Stimulated activated CD4-positive, alpha-beta T cell treated with anti-CD3 and anti-CD28 coated beads, Interleukin-1b, Interleukin-23, amount 100 ng/mL, for 4 hours (primary cell): ENCODE measurements at regions not wholly inside any gene's neighbourhood (a gene's known extent, or its start where the extent isn't known, plus 50 kb on each side); places are given as distances from the start of the nearest gene placed in this dataset.
A peak's percentile ranks its signal among the peaks of the same experiment; 100 is the strongest.

Experiments used
- DNase-seq, 2 donors: peaks; one replicate each; pipeline ENCODE4 v3.0.0-alpha.2; 2020; ENCODE audit warnings: low read depth in 2 of 2

DNA sequence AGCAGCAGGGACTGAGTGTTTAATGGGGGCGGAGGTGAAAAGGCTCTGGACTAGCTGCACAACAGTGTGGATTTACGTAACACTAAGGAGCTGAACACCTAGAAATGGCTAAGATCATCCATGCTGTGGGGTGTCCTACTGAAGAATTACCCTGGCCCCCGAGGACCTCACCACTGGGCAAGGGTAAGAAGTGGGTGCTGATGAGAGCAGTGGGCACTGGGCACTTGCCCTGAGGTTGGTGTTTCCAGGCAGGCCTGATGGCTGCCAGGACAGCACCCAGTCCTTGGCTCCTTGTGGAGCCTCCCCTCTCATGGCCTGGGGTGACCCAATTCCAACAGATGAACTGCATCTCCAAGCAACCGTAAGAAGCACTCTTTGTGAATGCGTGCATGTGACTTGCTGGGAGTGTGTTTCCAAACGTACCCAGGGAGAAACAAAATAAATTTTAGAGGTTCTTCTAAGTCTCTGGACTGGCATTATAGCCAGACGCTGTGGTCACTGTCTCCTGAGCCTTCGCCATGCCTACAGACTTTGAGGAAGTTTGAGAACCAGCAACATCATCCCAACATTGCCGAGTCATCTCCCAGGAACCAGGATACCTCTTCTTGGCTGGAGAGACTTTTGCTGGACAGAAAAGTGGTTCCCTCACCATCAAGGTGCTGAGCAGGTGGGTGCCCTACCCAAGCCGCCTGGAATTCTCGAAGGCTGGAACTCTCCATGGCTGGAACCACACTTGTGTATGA lies 245.9 kb downstream of the ERMARD start:
- DNase-seq: no peak

DNA sequence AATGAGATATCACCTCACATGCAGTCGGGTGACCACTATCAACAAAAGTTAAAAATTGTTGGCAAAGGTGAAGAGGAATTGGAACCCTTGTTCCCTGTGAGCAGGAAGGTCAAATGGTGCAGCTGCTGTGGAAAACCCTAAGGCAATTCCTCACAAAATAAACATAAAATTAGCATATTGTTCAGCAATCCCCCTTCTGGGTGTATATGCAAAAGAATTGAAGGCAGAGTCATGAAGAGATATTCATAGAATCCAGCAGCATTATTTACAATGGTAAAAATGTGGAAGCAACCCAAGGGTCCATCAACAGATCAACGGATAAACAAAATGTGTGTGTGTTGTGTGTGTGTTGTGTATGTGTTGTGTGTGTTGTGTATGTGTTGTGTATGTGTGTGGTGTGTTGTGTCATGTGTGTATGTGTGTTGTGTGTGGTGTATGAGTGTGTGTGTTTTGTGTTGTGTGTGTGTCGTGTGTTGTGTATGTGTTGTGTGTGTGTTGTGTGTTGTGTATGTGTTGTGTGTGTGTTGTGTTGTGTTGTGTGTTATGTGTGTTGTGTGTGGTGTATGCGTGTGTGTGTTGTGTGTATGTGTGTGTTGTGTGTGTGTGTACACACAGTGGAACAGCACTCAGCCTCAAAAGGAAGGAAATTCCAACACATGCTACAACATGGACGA lies 245.1 kb downstream of the ERMARD start:
- DNase-seq: no peak

DNA sequence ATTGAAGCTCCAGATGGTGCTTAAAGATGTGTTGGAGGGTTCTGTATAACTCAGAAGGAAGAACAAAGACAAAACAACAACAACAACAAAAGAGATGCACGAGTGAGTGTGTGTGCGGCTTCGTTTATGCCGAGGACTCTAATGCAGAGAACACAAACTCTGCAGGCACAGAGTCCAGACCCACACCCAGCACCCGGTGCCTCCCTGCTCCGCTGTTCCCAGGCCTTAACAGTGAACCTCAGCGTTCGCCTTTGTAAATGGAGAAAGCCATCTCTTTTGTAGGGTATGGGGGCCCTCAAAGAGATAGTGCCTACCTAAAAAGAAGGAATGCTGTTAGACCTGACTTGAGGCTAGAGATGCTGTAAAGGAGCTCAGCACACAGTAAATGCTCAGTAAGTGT lies 243.3 kb downstream of the ERMARD start:
- no peak for DNase-seq

DNA sequence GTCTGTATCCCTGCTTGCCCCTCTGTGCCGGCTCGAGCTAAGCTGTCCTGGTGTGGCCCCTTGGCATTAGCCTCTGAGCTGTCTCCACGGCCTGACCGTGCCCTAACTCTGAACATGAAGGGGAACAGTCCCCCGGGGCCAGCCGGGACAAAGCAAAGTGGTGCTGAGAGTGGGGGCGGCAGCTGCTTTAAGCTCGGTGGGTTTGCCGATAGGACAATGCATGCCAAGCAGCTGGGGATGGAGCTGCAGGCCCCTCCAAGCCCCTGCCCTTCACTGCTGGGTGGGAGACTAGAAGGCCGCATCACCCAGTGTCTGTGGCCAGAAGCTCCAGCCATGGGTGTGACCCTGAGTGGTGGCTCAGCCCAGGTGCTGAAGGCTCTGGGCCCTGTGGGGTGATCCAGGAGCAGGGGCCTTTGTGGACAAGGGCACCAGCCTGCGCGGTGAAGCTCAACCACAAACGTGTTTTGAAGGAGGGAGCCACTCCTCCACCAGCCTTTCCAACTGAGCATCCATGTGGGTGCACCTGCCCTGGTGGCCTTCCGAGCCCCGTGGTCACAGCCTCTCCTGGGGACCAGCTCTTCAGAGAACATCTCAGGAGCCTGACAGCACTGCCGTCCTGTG lies 242.5 kb downstream of the ERMARD start:
- no peak for DNase-seq

DNA sequence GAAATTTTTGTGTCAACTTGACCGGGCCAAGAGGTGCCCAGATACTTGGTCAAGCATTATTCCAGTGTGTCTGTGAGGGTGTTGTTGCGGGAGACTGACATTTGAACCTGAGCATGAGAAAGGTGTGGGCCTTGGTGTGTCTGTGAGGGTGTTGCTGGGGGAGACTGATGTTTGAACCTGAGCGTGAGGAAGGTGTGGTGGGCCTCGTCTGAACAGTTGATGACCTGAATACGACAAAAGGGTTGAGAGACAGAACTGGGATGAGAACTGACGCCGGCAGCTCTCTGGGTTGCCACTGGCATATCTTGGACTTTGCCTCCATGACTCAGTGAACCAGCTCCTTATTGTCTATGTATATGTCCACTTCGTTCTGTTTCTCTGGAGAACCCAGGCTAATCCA lies 240.5 kb downstream of the ERMARD start:
- DNase-seq: no peak

DNA sequence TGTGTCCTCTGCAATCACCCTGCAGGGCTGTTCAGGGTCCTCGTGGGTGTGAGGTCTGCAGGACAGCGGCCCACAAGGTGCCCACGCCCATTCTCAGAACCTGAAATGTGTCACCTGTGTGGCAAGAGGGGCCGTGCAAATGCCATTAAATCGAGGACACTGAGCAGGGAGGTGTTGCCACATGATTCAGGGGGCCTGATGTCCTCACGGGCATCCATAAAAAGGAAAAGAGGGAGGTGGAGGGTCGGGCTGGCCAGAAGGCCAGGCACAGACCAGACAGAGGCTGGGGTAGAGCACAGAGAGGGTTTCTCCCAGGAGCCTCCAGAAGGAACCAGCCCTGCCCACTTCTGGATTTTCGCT lies 239.6 kb downstream of the ERMARD start:
- no peak for DNase-seq

DNA sequence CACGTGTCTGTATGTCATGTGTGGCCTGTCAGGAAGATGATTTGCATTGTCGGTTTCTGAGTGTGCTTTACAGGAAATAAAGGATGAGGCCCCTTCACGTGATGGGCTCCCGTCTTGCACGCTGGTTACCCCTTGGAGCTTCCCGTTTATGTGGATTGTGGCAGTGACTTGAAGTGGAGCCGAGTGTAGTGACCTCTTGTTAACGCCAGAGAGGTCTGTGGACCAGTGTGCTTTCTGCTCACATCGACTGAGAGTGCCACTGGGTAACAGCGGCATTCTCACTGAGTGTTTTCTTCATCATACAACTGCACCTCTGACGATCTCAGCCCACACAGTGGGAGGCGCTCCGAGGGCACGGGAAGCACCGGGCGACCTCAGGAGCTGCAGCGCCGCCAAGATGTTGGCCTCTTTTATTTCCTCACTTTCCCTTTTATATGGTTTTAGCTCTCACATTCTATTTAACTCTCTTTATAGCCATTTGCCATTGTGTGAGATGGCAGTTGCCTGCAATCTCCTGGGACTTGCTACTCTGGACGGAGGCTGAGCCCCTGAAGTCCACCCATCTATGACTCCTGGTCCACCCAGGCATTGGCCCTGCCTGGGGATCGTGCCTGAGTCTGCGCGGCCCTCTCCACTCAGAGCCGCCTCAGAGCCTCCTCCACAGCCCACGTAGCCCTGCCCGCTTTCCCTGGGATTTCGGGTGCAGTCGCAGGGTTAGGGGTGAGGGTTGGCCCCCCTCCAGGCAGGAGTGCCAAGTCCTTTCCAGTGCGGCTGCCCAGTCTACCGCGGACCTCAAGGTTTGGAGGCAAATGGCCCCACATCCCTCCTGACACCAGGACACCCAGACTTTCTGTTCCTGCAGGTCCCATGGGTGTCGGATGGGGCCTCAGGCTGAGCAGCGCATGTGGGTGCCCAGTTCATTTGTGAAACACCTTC lies 238.9 kb downstream of the ERMARD start:
- peak; percentile 1 to 32 for DNase-seq

DNA sequence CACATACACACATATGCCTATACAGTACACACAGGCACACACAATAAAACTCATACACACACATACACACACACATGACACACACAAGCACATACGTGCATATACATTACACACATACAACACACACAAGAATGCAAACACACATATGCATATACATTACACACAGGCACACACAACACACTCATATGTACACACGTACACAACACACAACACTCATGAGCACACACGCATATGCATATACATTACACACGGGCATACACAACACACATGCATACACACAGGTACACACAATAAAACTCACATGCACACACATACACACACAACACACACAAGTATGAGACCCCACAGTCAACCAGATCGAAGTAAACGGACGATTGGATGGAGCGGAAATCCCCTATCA lies 238.2 kb downstream of the ERMARD start:
- DNase-seq: no peak

DNA sequence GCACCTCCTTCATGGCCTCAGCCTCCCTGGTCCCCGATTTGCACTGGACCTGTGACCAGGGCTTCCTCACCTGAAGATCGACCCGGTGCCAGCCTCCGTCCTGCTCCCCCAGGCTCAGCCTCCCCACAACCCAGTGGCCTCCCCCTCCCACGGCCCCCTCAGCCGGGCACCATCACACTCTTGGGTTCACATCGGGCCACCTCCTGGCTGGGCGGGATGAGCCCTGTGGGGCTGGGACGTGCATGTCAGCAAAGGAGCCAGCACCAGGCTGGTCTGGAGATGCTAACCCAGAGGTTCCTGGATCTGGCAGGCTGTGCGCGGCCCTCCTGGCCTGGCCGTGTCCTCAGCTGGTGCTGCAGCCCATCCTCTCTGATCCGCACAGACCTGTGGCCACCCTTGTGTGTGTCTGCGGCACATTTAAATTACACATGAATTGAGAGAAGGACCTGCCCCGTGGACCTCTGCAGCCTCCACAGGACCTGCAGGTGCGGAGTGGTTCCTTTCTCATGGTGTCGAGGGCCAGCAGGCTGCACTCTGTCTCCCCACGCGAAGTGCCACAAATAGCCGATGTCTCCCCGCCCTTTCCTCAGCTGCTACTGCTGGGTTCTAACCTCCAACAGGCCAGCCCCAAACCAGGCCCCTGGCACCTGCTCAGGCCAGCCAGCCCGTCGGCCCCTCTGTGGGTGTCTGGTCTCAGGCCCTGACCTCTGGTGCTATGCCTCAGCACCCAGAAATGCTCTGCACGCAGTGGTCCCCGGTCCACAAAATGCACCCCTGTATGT lies 237.5 kb downstream of the ERMARD start:
- no peak for DNase-seq

DNA sequence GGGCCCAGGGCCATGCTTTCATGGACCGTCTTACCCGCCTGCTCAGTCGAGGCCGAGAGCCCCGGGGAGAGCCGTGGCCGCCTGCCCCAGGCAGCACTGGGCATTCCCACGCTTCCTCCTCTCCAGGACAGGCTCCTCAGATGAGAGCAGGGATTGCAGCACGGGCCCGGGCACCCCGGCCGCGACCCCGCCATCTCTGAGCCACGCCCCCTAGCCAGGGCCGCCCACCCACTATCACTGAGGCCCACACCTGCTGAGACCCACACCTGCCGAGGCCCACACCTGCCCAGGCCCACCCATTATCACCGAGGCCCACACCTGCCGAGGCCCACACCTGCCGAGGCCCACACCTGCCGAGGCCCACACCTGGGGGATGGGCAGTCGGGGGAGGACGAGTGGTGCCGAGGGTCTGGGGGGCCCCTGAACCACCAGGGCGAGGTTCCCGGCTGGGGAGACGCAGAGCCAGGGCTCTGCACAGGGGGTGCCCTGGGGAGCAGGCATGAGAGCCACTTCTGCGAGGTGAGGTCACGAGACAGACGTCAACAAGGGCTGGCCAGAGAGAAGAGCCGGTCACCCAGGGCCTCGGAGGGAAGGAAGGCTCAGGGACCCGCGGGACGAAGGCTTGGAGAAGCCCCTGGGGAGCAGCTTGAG lies 235.6 kb downstream of the ERMARD start:
- no peak for DNase-seq

DNA sequence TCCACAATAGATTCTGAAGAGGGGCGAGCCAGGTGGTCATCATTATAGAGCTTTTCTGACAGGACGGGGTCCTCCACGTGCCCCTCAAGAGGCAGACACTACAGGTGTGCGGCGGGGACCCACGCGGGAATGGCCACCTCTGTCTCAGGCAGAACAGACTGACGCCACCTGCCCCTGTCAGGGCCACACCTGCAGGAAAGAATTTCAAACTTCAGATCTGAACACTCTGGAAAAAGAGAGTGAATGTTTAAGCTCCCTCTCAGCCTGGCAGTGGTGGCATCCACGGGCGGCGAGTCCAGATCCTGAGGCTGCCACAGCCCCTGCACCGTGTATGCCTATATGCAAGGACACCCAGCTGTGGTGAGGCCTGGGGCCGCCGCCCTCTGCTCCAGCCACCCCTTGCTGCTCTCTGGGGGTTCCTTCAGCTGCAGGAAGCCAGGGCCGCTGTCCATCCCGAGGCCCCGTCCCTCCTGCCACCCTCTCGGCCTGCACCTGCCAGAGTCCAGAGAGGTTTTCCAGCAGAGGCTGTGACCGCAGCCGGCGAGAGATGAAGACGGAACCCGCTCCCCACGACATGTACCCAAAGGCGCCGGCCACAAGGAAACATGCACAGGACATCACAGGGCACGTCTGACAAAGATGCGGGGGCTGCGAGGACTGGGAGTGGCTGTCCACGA lies 234.9 kb downstream of the ERMARD start:
- no peak for DNase-seq

DNA sequence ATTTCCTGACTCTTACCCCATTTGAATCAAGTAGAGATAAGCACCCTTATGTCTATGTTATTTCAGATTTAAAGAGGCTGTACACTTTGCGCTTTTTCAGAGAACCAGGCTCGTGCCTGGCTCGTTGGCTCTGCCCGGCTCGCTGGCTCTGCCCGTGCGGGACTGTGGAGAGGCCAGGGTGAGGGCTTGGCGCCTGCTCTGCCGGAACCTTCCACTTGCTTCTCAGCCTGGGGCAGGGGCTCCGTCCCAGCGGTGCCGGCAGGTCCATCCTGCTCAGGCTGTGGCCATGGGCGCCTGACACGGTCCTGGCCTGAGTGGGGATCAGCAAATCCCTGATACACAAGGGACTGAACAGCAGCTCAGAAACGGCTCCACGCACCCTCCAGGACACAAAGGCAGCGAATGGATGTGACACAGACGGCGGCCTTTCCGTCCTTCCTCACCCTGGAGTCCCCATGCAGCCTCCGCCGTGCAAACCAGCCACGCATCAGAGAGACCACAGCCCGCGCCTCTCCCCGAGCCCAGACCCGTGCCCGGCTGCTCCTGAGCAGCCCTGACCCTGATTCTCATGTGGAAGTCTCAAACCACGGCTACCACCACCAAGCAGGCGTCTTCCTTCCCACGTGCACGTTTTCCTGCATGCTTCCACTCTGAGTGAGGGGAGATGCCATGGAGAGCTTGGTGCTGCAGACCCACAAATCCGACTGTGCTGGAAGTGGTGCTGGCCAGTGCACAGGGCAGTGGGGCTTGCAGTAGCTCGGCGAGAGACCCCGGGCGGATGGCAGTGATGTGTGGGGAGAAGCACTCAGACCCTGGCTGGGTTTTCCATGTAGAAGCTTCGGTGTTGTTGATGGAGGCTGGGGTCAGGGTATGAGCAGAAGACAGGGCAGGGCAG lies 233.9 kb downstream of the ERMARD start:
- no peak for DNase-seq

DNA sequence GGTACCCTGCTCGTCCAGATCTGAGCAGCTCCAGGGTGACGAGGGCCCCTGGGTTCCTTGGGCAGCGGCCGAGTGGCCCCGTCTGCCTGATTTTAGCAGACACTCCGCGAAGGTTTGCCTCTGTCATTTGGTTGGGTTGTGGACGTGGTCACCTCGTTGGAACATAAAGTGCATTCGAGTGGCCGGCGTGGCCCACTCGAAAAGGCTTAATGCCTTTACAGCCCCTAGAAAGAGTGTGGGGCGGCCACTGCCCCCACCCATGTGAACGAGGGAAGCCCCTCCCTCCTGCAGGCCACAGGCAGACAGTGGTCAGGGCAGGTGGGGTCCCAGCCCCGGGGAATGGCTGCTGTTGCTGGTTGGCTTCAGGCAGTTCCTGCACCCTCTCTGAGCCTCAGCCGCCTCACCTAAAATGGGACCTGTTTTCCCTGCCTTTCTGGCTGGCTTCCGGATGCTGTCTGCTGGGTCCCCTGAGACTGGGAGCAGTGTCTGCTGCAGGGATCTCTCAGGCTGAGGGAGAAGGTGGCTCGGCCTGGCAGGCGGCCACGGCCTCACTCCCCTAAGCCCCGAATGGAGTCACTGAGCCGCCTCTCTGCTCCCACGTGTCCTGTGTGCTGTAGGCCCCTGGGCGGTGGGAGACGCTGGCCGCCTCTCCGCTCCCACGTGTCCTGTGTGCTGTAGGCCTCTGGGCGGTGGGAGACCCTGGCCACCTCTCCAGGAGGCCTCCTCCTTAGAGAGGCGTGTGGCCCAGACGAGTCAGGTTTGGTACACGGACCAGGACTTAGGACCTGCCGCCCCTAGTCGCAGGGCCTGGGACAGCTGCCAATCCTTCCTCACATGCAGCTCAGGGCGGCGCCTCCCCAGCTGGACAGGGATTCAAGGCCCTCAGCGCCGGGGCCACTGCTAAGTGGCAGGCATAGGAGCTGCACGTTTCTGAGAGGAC lies 233.0 kb downstream of the ERMARD start:
- DNase-seq: no peak

DNA sequence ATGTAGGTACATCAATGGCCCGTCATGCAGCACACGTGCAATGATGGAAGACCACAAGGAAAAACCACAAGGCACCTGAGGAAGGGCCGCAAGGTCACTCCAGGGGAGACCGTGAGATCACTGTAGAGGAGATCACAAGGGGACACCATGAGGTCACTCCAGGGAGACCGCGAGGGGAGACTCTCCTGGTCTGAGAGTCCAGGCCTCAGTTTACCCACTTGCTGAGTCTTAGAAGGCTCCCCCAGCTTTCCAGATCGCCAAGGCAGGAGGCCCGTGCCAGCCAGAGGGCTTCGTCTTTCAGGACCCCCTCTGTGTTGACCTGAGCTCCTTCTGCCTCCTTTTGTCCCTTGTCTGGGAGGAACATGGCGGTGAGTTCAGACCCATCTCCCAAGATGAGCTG lies 232.2 kb downstream of the ERMARD start:
- no peak for DNase-seq

DNA sequence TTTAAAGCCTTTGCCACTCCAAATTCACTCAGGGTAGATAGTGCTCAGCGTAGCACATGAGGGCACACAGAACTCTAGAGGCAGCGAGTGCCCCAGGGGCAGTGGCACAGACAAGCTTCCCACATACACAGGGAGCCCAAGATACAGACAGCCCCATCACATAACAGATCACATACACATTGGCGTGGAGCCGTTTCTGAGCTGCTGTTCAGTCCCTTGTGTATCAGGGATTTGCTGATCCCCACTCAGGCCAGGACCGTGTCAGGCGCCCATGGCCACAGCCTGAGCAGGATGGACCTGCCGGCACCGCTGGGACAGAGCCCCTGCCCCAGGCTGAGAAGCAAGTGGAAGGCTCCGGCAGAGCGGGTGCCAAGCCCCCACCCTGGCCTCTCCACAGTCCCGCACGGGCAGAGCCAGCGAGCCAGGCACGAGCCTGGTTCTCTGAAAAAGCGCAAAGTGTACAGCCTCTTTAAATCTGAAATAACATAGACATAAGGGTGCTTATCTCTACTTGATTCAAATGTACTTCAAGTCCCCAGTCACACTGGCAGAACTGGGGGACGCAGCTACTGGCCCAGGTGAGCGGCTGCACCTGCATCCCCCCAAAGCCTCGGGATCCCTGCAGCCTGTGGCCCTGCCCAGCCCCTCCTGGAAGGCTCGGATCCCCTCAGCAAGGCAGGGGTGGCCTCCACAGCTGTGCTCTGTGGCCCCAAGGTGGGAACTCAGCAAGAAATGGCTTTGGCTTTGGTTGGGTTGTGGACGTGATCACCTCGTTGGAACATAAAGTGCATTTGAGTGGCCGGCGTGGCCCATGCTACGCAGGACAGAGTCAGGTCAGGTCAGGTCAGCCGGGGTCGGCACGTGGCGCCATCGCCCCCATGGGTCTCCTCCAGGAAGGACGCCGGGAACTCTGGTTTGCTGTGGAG lies 231.3 kb downstream of the ERMARD start:
- no peak for DNase-seq

DNA sequence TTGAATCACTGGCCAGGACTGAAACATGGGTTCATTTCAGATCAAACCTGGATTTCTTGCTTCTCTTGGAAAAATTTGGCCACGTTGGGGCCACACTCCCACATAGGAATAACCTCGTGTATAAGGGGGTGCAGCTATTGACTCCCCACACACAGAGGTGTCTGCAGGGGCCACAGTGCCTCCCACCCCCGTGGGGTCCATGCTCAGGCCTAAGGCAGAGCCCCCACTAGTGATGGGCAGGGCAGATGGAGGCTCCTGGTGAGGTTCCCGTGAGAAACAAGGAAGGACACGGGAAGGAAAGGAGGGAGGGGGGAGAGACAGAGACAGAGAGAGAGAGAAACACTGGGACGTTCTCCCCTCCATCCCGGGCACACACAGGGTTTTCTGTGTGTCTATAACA lies 230.5 kb downstream of the ERMARD start:
- DNase-seq: no peak

DNA sequence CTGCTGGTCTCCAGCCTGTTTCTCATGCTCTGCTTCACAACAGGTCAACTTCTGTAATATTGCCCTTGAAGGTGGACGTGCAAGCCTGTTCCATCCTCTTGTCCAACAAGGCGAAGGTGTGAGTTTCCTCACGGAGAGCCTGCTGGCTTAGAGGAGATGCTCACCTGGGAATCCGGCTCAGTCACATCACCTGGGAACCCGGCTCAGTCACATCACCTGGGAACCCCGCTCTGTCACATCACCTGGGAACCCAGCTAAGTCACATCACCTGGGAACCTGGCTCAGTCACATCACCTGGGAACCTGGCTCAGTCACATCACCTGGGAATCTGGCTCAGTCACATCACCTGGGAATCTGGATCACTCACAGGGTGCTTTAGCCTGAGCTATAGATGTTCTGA lies 230.1 kb downstream of the ERMARD start:
- no peak for DNase-seq
